ENCODE measurements at regions not wholly inside any gene's neighbourhood (a gene's known extent, or its start where the extent isn't known, plus 50 kb on each side); places are given as distances from the start of the nearest gene placed in this dataset.
"Not testable (repeated sequence)": the region's sequence is repeated elsewhere in the genome, so short reads cannot be mapped to it uniquely, and the experiment has no call there.

- H3K4me1 Mint-ChIP-seq: no peaks in the 10 kb centered on the region
- H3K27me3 Mint-ChIP-seq (ENCODE audit: low read depth): peaks cover 57% of the 10 kb centered on the region
- no peak for DNase-seq (ENCODE audit: low spot score)
- no peak for TF ChIP-seq FOXP4 (CRISPR knock-in tag; IDR thresholded peaks at IDR 0.05)
- no peak for TF ChIP-seq ZNF317 (CRISPR knock-in tag; IDR thresholded peaks at IDR 0.05; ENCODE audit: borderline replicate concordance, low read depth)
- no peak overlapping the region for H3K27ac Mint-ChIP-seq
- no peak overlapping the region for H3K4me3 Mint-ChIP-seq
- peaks cover 90% of the 10 kb centered on the region for H3K36me3 Mint-ChIP-seq
- H3K9me3 Mint-ChIP-seq: peaks cover 88% of the 10 kb centered on the region
- POLR2A ChIA-PET: no interaction called here
- no peak for ATAC-seq
- CTCF ChIA-PET: no interaction called here
These were observed 1353.9 kb downstream of the UQCRFS1 start for GRCh38 chr19:27858981-27859581.

- CTCF ChIA-PET; ATAC-seq; H3K4me3 Mint-ChIP-seq; POLR2A ChIA-PET; DNase-seq (ENCODE audit: low spot score); H3K4me1 Mint-ChIP-seq; H3K27ac Mint-ChIP-seq: not testable (repeated sequence)
- H3K36me3 Mint-ChIP-seq: peaks cover 72% of the 10 kb centered on the region
- H3K27me3 Mint-ChIP-seq (ENCODE audit: low read depth): peaks cover 37% of the 10 kb centered on the region
- H3K9me3 Mint-ChIP-seq: peaks cover 87% of the 10 kb centered on the region
These were observed 1360.0 kb downstream of the UQCRFS1 start for GRCh38 chr19:27852931-27853330.

GRCh38 chr19:27851543-27852060, 1361.3 kb downstream of the UQCRFS1 start:
- ATAC-seq (no peak), DNase-seq (ENCODE audit: low spot score) (no peak)
- H3K9me3 Mint-ChIP-seq: peaks cover 87% of the 10 kb centered on the region
- H3K27me3 Mint-ChIP-seq (ENCODE audit: low read depth): peaks cover 29% of the 10 kb centered on the region
- no peak for TF ChIP-seq PRDM15 (CRISPR knock-in tag; IDR thresholded peaks at IDR 0.05)
- TF ChIP-seq CDX4 (CRISPR knock-in tag; IDR thresholded peaks at IDR 0.05; ENCODE audit: borderline replicate concordance): no peak
- no peak for TF ChIP-seq ZNF121 (CRISPR knock-in tag; IDR thresholded peaks at IDR 0.05)
- no peak for TF ChIP-seq IRF1 (CRISPR knock-in tag; IDR thresholded peaks at IDR 0.05)
- POLR2A ChIA-PET: no interaction called here
- CTCF ChIA-PET: no interaction called here
- H3K4me3 Mint-ChIP-seq: no peak overlapping the region
- H3K27ac Mint-ChIP-seq: no peak overlapping the region
- no peaks in the 10 kb centered on the region for H3K4me1 Mint-ChIP-seq
- peaks cover 72% of the 10 kb centered on the region for H3K36me3 Mint-ChIP-seq

GRCh38 chr19:27851002-27851481, 1361.9 kb downstream of the UQCRFS1 start:
- no peak for DNase-seq (ENCODE audit: low spot score)
- TF ChIP-seq CREM (CRISPR knock-in tag; IDR thresholded peaks at IDR 0.05): no peak
- no peak for TF ChIP-seq CBFB (CRISPR knock-in tag; IDR thresholded peaks at IDR 0.05; ENCODE audit: low read depth)
- TF ChIP-seq ZNF317 (CRISPR knock-in tag; IDR thresholded peaks at IDR 0.05; ENCODE audit: borderline replicate concordance, low read depth): no peak
- TF ChIP-seq ZMAT4 (CRISPR knock-in tag; IDR thresholded peaks at IDR 0.05): no peak
- no peak for TF ChIP-seq ZNF671 (CRISPR knock-in tag; IDR thresholded peaks at IDR 0.05)
- no peak for TF ChIP-seq ZNF423 (CRISPR knock-in tag; IDR thresholded peaks at IDR 0.05)
- no peak for TF ChIP-seq ZNF512 (CRISPR knock-in tag; IDR thresholded peaks at IDR 0.05; ENCODE audit: borderline replicate concordance)
- no peak for TF ChIP-seq GRHL2 (CRISPR knock-in tag; IDR thresholded peaks at IDR 0.05; ENCODE audit: insufficient replicate concordance, severe bottlenecking)
- no peak for TF ChIP-seq ZNF425 (CRISPR knock-in tag; conservative IDR thresholded peaks at IDR 0.05)
- TF ChIP-seq E2F5 (CRISPR knock-in tag; IDR thresholded peaks at IDR 0.05): no peak

More at GRCh38 chr19:27851002-27851481, 1361.9 kb downstream of the UQCRFS1 start:
- ChIA-PET POLR2A (no interaction called here), CTCF (no interaction called here)
- H3K9me3 Mint-ChIP-seq: peaks cover 87% of the 10 kb centered on the region
- peaks cover 72% of the 10 kb centered on the region for H3K36me3 Mint-ChIP-seq
- H3K27me3 Mint-ChIP-seq (ENCODE audit: low read depth): peaks cover 25% of the 10 kb centered on the region
- no peak overlapping the region for H3K27ac Mint-ChIP-seq
- ATAC-seq: no peak
- no peak overlapping the region for H3K4me3 Mint-ChIP-seq
- H3K4me1 Mint-ChIP-seq: no peaks in the 10 kb centered on the region

Measured in WTC11 (cell line).